Progenitor cell of endocrine pancreas (in vitro differentiated cells): ENCODE measurements at regions not wholly inside any gene's neighbourhood (a gene's known extent, or its start where the extent isn't known, plus 50 kb on each side); places are given as distances from the start of the nearest gene placed in this dataset.

Source experiments
- DNase-seq: peaks from one replicate; pipeline ENCODE4 v3.0.0; 2021; ENCODE audit warnings: low spot score; ENCODE audit not compliant: unreplicated experiment
- H3K27ac Mint-ChIP-seq: 2 replicates; pipeline ENCODE4 v1.8.0; 2021; ENCODE audit warnings: mild to moderate bottlenecking, moderate library complexity, mixed read lengths
- H3K27me3 Mint-ChIP-seq: 2 replicates; pipeline ENCODE4 v1.8.0; 2021; ENCODE audit warnings: mixed read lengths
- H3K36me3 Mint-ChIP-seq: 2 replicates; pipeline ENCODE4 v1.8.0; 2022; ENCODE audit warnings: mixed read lengths; ENCODE audit not compliant: insufficient read depth
- H3K4me1 Mint-ChIP-seq: 2 replicates; pipeline ENCODE4 v1.8.0; 2021; ENCODE audit warnings: low read depth, mixed read lengths
- H3K4me3 Mint-ChIP-seq: 2 replicates; pipeline ENCODE4 v1.8.0; 2021; ENCODE audit warnings: low read depth, mild to moderate bottlenecking, moderate library complexity, mixed read lengths
- H3K9me3 Mint-ChIP-seq: 2 replicates; pipeline ENCODE4 v1.8.0; 2021; ENCODE audit warnings: low read depth, mixed read lengths
- TF ChIP-seq, protein P1 (sequence below): fragments of 200-600 bp; sonication (generic); IDR thresholded peaks from one replicate; pipeline ENCODE4 v1.5.0; 2021; ENCODE audit warnings: antibody characterized with exemption, mild to moderate bottlenecking; ENCODE audit not compliant: unreplicated experiment

DNA sequence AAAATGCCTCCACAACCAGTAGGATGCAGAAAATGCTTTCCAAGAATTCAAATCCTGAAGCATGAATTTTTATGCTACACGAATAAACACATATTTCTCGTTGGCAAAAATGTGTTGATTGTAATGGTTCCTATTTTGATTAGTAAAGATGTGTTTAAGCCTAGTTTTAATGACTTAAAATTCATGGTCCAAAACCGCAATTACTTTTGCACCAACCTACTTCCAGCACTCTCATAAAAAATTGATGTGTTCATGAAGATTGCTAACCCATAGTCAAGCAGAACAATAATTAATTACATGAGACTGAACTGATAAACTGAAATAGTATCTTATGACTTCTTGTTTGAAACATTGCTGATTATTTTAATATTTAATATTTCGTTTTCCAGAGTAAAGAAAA is 828.8 kb downstream of the CCSER2 start:
- DNase-seq = no peak
- Mint-ChIP-seq H3K27me3 (no peaks in the 10 kb centered on the region), H3K4me1 (no peaks in the 10 kb centered on the region), H3K9me3 (no peaks in the 10 kb centered on the region), H3K27ac (no peak overlapping the region), H3K36me3 (no peaks in the 10 kb centered on the region), H3K4me3 (no peak overlapping the region)
- TF ChIP-seq, protein P1, sequence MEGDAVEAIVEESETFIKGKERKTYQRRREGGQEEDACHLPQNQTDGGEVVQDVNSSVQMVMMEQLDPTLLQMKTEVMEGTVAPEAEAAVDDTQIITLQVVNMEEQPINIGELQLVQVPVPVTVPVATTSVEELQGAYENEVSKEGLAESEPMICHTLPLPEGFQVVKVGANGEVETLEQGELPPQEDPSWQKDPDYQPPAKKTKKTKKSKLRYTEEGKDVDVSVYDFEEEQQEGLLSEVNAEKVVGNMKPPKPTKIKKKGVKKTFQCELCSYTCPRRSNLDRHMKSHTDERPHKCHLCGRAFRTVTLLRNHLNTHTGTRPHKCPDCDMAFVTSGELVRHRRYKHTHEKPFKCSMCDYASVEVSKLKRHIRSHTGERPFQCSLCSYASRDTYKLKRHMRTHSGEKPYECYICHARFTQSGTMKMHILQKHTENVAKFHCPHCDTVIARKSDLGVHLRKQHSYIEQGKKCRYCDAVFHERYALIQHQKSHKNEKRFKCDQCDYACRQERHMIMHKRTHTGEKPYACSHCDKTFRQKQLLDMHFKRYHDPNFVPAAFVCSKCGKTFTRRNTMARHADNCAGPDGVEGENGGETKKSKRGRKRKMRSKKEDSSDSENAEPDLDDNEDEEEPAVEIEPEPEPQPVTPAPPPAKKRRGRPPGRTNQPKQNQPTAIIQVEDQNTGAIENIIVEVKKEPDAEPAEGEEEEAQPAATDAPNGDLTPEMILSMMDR = no peak

- Mint-ChIP-seq H3K27ac (no peak overlapping the region), H3K4me3 (no peak overlapping the region), H3K36me3 (no peaks in the 10 kb centered on the region), H3K27me3 (peaks cover 4% of the 10 kb centered on the region), H3K9me3 (no peaks in the 10 kb centered on the region), H3K4me1 (no peaks in the 10 kb centered on the region)
- TF ChIP-seq, protein P1 = no peak
- DNase-seq = no peak
Observed at GRCh38 chr10:85168243-85168642, 839.9 kb downstream of the CCSER2 start.

- no peaks in the 10 kb centered on the region for H3K9me3 Mint-ChIP-seq
- DNase-seq = no peak
- H3K27me3 Mint-ChIP-seq = peaks cover 4% of the 10 kb centered on the region
- no peaks in the 10 kb centered on the region for H3K36me3 Mint-ChIP-seq
- no peak overlapping the region for H3K4me3 Mint-ChIP-seq
- TF ChIP-seq, protein P1 = no peak
- no peaks in the 10 kb centered on the region for H3K4me1 Mint-ChIP-seq
- no peak overlapping the region for H3K27ac Mint-ChIP-seq
Observed at GRCh38 chr10:85170026-85170425, 841.6 kb downstream of the CCSER2 start.

GRCh38 chr10:85175635-85176034 is 847.2 kb downstream of the CCSER2 start:
- no peak overlapping the region for H3K4me3 Mint-ChIP-seq
- H3K4me1 Mint-ChIP-seq = peaks cover 4% of the 10 kb centered on the region
- H3K9me3 Mint-ChIP-seq = no peaks in the 10 kb centered on the region
- no peak for DNase-seq
- H3K27ac Mint-ChIP-seq = no peak overlapping the region
- peaks cover 4% of the 10 kb centered on the region for H3K27me3 Mint-ChIP-seq
- no peaks in the 10 kb centered on the region for H3K36me3 Mint-ChIP-seq
- TF ChIP-seq, protein P1 = no peak

GRCh38 chr10:85177767-85178166 is 849.4 kb downstream of the CCSER2 start:
- peaks cover 4% of the 10 kb centered on the region for H3K4me1 Mint-ChIP-seq
- H3K9me3 Mint-ChIP-seq = no peaks in the 10 kb centered on the region
- peaks cover 4% of the 10 kb centered on the region for H3K27me3 Mint-ChIP-seq
- no peak overlapping the region for H3K27ac Mint-ChIP-seq
- H3K4me3 Mint-ChIP-seq = no peak overlapping the region
- TF ChIP-seq, protein P1 = no peak
- no peak for DNase-seq
- no peaks in the 10 kb centered on the region for H3K36me3 Mint-ChIP-seq
